UCSD-AML1 (cell line): ENCODE measurements at regions not wholly inside any gene's neighbourhood (a gene's known extent, or its start where the extent isn't known, plus 50 kb on each side); places are given as distances from the start of the nearest gene placed in this dataset.
"Not testable (repeated sequence)": the region's sequence is repeated elsewhere in the genome, so short reads cannot be mapped to it uniquely, and the experiment has no call there.

Experiments
- DNase-seq: peaks from one replicate; lab custom pipeline; 2025; ENCODE audit not compliant: unreplicated experiment; lab: John Stamatoyannopoulos, UW

DNA sequence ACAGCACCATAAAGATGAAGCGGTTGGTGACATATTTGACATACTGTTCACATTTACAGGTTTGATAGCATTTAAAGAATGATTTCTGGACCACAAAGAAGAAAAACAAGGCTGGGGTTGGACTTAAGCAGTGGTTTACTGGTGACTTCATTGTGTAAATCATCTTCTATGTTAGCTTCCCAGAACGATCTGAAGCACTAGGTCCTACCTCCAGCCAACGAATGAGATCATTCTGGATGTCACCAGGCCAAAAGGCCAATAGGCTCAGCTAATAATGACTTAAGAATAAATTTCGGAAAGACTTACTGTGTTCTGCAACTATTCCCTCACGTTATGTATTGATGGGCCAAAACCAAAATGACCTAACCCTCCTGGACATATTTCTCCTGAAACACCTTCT is 675.3 kb upstream of the CCNG1 start:
- DNase-seq = no peak

- no peak for DNase-seq
These were observed 668.4 kb upstream of the CCNG1 start for GRCh38 chr5:162769019-162769418.

DNA sequence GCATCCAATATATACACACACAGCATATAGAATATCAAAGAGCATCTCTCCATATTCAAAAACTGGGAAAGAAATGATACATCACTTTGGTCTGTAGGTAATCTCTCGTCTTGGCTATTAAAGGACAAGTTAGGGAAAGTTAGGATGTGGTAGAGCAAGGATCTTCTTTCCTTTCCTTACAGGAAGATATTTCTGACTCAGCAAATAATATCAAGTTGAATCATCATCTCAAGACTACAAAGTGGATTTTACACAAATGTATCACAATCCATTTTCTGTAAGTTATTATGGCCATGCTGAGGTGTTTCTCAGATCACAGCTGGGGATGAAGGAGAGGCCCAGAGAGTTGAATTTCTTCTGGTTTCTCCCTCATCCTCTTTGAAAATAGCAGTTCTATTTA is 651.7 kb upstream of the CCNG1 start:
- DNase-seq = no peak

DNA sequence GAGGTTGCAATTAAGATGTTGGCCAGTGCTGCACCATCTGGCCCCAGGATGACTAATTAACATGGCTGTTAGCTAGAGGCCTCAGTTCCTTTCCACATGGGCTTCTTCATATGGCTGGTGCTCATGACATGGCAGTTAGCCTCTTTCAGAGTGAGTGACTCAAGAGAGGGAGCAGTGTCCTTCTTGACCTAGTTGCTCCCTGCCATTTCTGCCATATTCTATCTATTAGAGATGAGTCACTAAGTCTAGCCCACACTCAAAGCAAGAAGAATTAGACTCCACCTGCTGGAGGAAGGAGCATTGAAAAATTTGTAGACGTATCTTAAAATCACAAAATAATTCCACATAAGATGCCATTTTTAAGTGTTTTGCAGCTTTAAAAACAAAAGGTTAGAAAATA is 651.2 kb upstream of the CCNG1 start:
- DNase-seq = no peak

DNA sequence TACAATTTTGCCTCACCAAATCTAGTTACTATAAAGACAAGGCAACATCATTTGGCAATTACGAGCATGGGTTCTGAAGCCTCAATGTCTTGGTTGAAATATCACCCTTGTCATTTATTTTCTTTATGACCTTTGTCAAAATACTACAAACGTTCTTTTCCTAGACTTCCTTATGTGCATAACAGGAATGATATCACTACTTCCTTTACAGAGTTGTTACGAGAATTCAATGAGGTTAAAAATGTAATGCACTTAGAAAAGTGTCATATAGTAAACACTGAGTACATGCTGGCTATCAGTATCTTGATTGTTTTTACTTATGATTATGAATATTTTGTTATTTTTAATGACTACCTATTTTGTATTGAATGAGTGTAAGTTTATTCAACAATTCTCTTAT is 640.9 kb upstream of the CCNG1 start:
- DNase-seq = no peak

GRCh38 chr5:162800301-162800700 is 637.1 kb upstream of the CCNG1 start:
- DNase-seq = no peak

DNA sequence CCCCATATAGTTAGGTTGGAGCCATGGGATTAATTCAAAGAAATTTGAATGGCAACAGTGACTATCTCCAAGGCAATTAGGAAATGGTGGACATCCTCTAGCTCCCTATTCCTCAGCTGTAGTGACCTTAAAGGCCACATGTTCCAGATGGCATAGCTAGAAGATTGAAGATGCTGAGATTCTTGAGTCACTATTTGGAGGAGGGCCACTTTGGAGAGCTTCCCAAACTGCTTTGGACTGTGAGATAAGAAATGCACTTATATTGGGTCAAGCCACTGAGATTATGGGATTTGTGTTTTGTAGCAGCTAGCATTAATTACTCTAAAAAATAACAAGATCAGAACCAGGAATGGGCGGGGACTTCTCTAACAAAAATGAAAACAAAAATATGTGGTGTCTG is 636.2 kb upstream of the CCNG1 start:
- DNase-seq = no peak

GRCh38 chr5:162806195-162806594 is 631.2 kb upstream of the CCNG1 start:
- DNase-seq = no peak

DNA sequence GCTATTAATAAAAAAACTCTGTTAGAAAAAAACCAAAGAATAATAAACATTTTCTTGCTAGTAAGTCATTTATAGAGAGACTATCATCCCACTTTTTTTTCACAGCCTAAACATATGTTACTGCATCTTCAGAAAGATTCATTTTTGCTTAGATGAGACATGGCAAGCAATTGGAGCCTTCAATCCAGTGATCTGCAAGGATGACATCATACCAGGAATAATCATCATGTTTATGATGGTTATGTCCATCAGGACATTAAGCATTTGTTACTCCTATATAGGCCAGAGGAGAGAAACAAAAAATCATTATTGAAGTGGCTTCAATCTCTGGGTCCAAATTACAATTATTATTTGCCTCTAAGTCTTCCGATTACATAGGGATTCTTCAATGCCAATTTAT is 626.3 kb upstream of the CCNG1 start:
- no peak for DNase-seq

DNA sequence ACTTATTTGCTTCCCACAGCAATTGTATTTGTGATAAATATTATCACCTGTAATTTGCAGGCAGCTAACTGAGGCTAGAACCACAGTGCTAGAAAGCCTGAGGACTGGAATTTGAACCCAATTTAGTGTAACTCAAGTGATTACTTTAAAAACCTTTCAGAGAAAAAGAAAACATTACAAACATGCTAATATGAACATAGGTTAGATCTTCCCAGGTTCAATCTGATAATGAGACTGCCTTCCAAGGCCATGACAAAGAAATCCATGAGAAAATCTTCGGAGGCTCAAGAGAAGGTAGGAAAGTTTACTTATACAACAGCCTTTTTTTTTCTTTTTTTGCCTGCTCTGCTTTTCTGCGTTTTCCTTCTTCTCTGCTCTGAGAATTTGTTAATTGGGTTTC is 620.6 kb upstream of the CCNG1 start:
- no peak for DNase-seq

GRCh38 chr5:162817364-162817763 is 620.0 kb upstream of the CCNG1 start:
- no peak for DNase-seq

- not testable (repeated sequence) for DNase-seq
These were observed 615.7 kb upstream of the CCNG1 start for GRCh38 chr5:162821664-162822063.

- DNase-seq = no peak
These were observed 613.0 kb upstream of the CCNG1 start for GRCh38 chr5:162824360-162824759.

DNA sequence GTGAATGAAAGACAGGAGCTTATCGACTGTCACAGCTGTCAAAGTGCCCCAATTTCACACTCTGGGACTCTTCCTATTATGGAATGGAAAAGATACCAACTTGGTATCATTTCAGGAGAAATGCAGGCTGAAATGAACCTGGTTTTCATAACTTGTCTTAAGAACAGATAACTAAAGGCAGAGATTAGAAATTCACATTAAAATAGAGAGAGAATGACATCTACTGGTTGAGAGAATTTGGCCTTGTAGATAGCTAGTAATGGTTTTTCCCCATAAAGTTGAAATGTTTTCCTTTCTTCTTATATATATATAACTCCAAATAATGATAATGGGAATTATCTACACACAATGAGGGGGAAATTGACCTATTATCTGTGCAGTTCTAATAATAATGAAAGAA is 600.2 kb upstream of the CCNG1 start:
- DNase-seq = no peak

DNA sequence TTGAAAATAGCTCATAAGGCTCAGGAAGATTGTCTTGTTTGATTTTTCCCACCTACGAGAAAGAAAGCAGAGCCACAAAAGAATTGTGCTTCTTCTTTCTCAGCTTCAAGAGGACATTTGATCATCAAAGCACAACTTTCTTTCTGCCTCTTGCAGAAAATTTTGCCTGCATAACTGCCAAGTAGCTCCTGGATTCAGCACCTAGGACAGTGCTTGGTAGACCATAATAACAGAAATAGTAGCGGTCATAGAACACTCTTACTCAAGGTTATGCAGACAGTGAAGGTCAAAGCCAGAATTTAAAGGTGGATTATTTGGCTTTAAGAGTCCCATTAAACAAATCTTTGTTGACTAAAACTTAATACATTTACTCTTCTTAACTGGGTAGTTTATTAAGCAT is 594.7 kb upstream of the CCNG1 start:
- DNase-seq = no peak

- no peak for DNase-seq
These were observed 585.3 kb upstream of the CCNG1 start for GRCh38 chr5:162852134-162852533.

GRCh38 chr5:162858770-162859169 is 578.6 kb upstream of the CCNG1 start:
- no peak for DNase-seq

- DNase-seq = no peak
These were observed 566.4 kb upstream of the CCNG1 start for GRCh38 chr5:162870966-162871365.

GRCh38 chr5:162882629-162883028 is 554.8 kb upstream of the CCNG1 start:
- no peak for DNase-seq

DNA sequence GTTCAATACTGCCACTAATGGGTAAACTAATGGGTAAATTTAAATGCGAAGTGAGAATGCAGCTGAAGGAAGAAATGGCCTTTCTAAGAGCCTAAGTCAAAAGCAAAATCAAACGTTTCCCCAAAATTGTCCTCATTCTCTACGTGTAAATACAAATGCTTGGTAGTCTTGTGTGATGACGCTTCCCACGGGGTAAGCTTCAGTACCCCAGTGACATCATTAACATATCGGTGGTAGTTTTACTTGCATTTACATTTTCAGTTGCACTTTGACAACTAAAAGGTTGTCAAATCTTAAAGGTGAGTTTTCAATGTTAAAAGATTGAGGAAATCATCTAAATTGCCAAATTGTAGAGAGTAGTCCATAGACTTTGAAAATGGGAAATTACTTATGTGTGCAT is 550.7 kb upstream of the CCNG1 start:
- no peak for DNase-seq

GRCh38 chr5:162888268-162888667 is 549.1 kb upstream of the CCNG1 start:
- no peak for DNase-seq

DNA sequence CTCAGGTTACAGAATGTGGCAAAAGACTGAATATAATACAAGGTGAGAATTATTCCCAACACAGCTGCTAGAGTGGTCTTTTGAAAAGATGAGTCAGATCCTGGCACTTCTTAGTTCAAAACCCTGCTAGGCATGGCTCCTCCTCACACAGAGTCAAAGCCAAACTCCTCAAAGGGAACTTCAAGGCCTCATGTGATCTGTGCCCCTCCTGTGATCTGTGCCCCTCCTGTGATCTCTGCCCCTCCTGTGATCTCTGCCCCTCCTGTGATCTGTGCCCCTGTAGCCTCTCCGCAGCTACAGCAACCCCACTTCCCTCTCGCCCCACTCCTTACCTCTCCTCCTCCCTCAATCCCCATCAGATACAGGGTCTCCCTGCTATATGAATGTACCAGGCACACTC is 525.5 kb upstream of the CCNG1 start:
- DNase-seq = no peak

DNA sequence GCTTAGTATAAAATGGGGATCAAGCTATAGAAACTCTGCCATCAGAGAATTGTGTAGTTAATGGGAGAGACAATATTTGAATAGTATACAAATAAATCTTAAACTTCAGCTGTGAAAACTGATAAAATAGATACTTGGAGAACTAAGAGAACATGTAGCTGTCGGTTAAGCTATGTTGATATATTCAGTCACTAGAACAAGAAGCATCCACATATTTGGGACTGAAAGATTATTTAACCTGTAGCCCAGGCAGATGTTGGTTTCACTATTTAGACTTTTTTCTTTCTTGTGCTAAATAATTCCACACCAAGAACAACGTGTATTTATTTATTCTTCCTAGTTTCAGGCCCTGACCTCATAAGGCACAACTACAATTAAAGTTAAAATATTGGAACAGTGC is 521.0 kb upstream of the CCNG1 start:
- no peak for DNase-seq

- DNase-seq = no peak
These were observed 508.3 kb upstream of the CCNG1 start for GRCh38 chr5:162929104-162929503.
